Hematopoietic multipotent progenitor cell treated with erythropoietin and hydrocortisone succinate and interleukin-3 and kit ligand, for 6 days (in vitro differentiated cells): ENCODE measurements at regions not wholly inside any gene's neighbourhood (a gene's known extent, or its start where the extent isn't known, plus 50 kb on each side); places are given as distances from the start of the nearest gene placed in this dataset.
"Not testable (repeated sequence)": the region's sequence is repeated elsewhere in the genome, so short reads cannot be mapped to it uniquely, and the experiment has no call there.

Experiments used
- DNase-seq: peaks from one replicate; pipeline ENCODE4 v3.0.0-alpha.2; 2015

DNA sequence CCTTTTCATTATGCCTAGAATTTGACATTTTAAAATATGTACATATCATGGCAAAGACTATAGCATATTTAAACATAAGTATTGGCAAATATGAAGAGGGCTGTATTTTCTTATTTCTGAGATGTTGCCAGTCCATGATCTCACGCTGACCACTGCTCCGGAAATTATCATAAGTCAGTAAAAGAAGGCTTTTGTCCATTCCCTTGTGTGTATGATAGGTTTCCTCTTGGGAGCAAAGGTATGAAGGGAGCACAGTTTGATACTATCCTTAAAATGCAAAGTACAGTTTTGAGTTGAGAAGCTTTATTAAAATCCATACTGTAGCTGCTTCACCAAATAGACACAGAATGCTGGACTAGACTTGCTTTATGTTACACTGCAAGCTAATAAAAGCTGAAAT lies 52.6 kb upstream of the AGA start:
- no peak for DNase-seq

DNA sequence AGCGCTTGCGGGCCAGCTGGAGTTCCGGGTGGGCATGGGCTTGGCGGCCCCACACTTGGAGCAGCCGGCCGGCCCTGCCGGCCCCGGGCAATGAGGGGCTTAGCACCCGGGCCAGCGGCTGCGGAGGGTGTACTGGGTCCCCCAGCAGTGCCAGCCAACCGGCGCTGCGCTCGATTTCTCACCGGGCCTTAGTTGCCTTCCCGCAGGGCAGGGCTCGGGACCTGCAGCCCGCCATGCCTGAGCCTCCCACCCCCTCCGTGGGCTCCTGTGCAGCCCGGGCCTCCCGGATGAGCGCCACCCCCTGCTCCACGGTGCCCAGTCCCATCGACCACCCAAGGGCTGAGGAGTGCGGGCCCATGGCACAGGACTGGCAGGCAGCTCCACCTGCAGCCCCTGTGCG lies 53.4 kb upstream of the AGA start:
- DNase-seq: not testable (repeated sequence)

DNA sequence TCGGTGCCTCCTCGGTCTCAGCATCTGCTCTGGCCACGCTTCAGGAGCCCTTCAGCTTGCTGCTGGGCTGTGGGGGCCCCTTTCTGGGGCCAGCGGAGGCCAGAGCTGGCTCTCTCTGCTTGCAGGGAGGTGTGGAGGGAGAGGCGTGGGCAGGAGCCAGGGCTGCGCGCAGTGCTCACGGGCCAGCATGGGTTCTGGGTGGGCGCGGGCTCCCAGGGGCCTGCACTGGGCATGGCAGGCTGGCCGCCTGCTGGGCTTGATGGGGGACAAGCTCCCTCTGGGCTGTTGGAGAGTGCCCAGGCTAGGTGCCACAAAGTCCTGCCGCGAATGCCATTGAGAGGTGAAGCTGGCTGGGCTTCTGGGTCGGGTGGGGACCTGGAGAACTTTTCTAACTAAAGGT lies 57.3 kb upstream of the AGA start:
- DNase-seq: no peak

DNA sequence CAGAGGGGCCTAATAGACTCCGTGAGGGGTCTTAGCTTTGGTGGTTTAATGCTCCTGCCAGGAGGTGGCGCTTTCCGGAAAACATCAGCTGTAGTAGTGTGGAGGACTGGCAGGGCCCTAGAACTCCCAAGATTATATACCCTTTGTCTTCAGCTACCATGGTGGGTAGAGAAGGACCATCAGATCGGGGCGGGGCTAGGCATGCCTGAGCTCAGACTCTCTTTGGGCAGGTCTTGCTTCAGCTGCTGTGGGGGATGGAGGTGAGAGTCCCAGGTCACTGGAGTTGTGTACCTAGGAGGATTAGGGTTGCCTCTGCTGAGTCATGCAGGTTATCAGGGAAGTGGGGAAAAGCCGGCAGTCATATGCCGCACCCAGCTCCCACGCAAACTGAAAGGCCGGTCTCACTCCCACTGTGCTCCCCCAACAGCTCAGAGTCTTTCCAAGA lies 63.0 kb upstream of the AGA start:
- no peak for DNase-seq

DNA sequence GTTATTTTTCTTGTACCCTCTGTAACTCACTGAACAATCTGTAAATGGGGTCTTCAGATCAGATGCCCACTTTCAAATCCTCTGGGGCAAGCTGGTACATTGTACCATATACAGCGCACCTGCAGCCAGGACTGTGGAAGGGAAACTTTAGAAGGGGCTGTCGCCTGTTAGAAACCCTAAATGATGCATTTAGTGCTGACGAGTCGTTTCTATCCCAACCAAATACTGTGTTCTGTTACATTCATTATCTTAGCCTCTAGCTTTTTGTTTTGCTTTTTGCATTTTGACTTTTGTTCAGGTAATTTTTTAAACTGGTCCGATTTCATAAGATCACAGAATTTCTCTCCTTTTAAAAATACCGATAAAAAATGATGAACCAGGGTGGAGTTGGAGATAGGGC lies 66.4 kb upstream of the AGA start:
- DNase-seq: no peak

DNA sequence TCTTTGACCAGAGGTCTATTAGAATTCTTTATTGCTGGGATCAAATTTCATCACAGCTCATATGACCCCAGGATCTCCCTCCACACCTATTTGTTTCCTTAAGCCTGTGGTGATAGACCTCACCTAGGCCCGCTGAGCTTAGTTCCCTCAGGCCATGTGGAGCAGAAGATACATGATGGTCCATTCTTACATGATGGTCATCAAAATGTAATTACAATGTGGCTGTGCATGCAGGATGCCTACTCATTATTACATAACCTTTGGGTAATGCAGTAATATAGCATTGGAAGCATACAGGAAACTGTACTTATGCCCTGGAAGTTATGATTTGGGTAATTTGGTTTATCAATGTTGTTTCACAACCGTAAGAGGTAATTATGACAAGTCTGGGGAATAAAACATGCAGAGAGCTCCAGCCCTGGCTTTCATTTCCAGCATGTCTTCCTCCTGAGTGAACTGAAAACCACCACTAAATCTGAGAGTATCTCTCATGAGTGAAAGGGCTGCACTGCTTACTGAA lies 67.0 kb upstream of the AGA start:
- no peak for DNase-seq

DNA sequence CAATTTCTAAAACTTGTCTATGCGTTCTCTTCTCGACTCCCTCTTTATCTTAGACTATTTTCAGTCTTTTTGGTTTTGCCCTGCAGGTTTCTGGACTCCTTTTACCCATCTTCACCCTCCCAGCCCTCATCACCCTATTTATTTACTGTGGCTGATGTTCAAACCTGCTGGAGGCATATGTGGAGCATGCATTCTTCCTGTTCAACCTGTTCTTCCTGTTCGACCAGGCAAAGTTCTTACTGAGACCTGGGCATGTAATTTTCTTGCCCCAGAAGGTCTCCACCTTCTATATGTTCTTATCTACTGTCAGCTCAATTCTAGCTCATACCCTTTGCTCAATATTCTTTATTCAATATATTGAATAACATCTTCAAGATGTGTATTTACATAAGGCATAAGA lies 69.4 kb upstream of the AGA start:
- DNase-seq: no peak

DNA sequence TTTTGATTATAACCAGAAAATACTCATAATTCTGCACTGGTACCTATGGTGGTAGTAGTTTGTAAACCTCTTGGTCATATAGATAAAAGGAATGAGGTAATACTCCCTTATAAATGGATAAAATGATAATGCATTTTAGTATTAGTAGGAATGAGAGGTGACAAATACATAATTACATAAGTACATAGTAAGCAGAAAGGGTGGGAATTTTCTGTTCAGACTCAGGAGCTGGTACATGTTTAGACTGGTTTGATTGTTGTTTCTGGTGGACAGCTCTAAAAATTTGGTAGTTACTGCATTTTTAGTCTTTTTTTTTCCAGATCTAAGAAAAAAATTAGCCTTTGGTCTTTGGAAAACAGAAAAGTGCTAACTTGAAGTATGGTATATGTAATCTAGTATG lies 70.4 kb upstream of the AGA start:
- DNase-seq: no peak

DNA sequence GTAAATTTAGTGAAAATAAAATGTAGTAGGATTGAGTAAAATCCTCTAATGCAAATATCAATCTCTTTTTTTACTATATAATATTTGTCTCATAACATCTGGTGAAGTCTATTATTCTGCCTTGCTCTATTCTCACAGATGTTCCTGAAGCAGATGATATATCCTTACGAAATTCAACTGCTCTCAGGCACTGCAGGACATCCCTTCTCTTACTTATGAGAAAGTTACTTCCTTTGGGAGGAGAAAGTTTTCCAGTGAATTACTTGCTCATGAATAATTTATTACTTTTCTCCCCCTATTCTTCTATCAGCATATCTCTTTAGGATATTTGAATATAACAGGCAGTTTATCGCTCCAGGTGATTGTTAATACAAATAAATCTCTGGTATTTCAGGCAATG lies 75.6 kb upstream of the AGA start:
- DNase-seq: no peak

DNA sequence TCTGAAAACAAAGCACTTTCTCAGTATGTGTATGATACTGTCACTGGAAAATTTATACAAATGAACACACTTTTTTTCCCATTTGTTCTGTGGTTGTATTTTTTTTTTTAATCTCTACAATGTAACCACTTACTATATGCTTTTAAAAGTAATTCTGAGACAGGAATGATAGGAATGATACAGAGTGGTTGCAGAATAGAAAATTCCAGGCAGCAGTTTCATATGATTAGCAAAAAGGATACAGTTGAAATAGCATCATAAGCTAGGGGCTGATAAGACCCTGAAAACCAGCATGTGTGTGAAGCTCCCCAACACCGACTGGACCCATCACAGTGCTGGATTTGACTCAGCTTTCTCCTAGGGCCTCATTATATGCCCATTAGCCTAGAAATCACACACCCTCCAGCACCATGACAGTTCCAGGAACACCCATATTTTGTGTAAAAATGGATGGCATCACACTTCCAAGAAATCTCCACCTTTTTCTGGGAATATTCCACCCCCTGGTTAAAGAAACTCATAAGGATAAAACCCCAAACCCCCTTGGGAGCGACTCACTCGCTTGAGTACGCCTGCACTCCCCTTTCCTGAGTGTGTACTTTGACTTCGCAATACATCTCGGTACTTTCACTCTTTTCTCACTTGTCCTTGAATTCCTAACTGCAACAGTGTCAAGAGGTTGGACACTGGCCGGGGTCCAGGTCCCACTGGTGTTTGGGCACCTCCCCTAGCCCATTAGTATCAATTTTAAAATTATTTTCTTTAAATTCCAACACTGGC lies 77.4 kb upstream of the AGA start:
- no peak for DNase-seq

DNA sequence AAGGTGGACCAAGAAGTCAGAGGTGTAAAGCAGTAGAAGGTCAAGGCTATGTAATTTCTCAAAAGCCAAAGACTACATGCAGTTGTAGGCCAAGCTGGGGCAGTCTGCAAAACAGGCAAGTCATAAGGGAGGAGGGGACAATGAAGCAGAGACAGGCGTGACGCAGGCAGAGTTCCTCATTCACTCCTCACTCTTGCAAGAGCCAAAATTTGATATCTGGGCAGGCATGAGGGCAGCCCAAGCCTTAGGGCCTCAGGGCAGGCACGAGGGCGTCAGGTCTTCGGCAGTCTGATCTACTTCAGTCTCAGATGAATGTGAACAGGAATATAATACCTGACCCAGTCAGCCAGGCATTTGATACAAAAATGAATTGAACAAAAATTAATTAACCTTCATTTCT lies 86.4 kb upstream of the AGA start:
- DNase-seq: no peak

DNA sequence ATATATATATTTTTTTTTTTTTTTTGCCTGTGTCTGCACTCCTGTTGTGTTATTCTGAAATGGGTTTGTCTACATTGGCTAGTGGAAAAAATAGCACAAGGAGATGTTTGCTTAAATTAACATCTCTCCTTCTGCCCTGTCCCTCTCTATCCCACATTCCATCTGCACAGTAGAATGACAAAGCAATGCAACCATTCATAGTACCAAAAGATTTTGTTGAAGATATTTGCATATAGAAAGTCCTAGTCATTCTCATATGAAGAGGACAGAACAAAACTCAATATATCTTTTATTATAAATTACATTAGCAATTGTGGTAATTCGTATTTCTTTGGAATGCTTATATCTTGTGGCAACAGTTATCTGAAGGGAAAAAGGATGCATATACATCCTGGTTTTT lies 88.3 kb upstream of the AGA start:
- DNase-seq: no peak

DNA sequence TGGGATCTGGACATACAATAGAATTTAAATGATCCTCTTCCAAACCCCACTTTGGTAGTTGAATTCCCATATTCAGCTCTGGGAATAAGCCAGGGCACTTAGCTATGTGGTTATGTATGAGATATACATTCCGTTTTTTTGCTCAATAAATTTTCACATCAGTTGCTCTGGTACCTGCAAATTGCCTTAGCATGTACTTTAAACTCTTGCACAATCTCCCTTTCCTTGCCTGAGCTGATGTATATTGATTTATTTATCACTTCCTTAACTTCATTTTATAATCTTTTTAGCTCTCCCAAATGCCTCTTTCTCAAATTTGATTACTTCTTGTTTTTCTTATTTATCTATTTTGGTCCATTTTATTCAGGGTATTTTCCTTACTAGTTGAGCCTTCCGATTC lies 90.1 kb upstream of the AGA start:
- no peak for DNase-seq

DNA sequence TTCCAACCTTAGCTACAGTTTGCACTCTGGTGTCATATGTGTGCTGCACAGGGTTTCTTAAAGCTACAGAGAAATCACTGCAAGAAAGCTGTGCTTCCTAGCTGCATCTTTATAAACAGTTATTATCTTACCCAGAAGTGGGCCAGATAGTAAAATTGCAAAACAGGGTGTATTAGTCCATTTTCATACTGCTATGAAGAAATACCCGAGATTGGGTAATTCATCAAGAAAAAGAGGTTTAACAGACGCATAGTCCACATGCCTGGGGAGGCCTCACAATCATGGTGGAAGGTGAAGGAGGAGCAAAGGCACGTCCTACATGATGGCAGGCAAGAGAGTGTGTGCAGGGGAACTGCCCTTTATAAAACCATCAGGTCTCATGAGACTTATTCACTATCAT lies 92.6 kb upstream of the AGA start:
- peak; percentile 9 for DNase-seq

DNA sequence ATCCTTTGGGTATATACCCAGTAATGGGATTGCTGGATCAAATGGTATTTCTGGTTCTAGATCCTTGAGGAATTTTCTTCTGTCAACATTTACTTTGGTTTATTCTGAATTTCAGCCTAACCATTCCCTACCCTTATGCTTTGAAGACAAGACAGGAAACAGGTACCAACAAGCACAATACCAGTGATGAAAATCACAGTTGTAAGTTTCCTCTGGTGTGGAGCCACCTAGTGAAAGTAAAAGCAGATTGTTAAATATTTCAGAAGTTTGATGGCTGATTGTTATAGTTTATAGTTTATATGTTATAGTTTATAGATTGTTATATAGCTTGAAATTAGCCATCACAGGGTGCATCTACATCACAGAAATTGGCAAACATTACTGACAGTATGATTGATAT lies 104.5 kb upstream of the AGA start:
- DNase-seq: no peak

DNA sequence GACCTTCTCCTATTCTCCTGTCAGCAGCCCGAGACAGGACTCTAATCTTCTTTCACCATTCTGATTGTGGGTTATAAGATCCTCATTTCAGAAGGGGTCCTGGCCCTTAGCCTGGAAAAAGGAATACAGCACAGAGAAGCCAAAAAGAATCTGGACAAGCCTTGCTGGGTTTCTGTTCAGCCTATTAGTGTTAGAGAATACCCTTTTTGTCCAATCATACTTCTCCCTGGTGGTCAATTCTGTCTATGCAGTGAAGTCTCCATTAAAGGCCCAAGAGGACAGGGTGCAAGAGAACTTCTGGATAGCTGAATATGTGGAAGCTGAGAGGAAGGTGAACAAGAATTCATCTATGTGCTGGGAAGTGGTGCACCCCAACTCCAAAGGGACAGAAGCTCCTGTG lies 105.7 kb upstream of the AGA start:
- no peak for DNase-seq

DNA sequence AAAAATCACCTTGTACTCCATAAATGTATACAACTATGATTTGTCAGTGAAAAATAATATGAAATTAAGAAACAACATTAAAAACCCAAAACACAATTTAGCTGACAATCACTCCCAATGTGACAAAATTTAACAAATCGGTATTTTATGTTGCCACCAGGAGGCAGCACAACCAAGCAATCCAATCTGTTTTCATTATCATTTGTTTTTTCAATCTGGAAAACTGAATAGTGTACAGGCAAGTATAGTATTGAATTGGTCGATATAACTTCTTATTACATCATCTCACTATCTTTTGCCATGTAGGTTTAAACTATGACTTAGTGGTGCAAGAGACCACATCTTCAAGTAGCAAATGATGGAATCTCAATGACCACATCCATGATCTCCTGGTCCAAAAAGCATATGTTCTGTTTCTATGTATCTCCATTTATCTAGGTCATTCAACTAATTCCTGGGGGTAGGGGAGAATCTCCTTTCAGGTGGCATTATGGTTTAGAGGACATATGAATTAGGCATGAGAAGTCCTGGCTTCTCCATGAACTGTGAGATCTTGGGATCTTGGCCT lies 112.9 kb upstream of the AGA start:
- peak; percentile 55 for DNase-seq

DNA sequence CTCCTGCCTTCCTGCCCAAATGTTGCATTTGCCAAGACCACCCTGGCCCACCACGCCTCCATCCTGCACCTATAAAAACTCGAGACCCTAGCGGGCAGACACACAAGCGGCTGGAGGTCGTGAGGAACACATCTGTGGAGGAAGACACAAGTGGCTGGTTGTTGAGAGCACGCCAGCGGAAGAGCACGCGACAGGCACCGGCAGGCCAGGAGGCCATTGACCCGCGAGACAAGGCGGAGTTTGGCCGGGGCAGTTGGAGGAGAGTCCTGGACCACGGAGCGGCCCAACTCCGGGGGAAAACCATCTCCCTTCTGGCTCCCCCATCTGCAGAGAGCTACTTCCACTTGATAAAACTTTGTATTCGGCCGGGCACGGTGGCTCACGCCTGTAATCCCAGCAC lies 115.2 kb upstream of the AGA start:
- no peak for DNase-seq

DNA sequence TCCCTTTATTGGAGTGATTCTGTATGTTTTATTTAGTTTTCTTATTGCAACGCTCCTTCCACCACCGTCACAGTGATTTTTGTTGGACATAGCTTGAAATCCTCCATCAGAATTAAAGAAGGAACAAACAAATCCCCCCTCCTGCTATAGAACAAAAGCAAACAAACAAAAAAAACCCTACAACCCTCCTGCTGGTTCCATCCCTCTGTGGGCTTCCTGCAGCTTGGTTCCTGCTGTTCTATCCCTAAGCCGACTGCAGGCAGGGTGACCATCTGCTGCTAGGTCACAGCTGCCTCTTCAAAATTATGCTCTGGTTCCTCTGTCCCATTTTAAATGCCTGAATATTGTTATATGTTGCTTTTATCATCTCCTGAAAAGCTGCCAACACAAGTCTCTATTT lies 116.8 kb upstream of the AGA start:
- DNase-seq: no peak

DNA sequence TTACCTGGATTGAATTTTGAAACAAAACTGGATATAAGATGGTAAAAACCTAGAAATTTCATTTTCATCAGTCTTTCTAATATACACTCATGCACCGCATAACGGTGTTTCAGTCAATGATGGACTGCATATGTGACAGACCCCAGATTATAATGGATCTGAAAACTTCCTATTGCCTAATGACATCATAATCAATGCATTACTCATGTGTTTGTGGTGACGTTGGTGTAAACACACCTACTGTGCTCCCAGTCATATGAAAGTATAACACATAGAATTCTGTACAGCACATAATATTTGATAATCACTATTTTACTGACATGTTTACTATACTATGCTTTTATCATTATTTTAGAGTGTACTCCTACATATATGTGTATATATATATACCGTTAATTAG lies 119.9 kb upstream of the AGA start:
- DNase-seq: no peak

DNA sequence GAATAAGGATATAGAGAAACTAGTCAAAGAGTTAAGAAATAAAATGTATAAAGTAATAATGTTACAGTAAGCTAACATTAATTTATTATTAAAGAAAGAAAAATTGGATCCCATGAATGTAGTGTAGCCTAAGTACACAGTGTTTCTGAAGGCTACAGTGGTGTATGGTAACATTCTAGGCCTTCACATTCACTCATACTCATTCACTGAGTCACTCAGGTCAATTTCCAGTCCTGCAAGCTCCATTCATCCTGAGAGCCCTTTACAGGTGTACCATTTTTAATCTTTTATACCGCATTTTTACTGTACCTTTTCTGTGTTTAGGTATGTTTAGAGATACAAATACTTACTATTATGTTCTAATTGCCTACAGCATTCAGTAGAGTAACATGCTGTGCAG lies 120.6 kb upstream of the AGA start:
- DNase-seq: no peak

DNA sequence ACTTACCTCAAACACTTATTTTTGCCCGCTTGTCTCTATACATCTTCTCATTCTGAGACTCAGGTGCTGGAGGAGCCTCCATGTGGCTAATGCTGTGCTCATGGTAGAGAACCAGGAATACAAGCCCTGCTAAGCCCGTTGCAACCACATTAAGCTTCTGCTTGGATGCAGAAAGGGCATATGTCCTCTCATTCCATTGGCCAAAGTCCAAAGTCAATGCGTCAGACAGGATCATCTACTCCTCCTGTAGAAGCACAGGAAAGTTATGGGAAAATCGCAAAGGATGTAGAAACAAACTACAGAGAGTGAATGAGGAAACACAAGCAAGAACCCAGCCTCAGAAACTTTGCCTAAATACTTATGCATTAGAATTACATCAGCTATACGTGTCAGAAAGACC lies 124.5 kb upstream of the AGA start:
- no peak for DNase-seq

DNA sequence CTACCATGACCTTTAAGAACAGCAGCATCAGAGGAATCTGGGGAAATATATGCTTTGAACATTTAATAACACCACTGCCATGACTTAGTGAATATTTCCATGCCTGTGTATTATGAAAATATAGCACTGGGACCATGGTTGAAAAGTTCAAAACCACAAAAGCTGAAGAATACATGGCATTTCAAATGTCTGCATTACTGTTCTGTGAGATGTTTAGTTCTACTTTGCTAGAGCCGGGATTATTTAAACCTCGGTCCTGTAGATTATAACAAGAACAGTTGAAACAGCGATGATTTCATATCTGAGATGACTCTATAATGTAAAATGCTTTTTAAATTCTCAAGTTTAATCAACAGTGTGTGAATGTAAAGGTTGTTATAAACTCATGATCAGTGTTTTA lies 126.7 kb upstream of the AGA start:
- DNase-seq: no peak

DNA sequence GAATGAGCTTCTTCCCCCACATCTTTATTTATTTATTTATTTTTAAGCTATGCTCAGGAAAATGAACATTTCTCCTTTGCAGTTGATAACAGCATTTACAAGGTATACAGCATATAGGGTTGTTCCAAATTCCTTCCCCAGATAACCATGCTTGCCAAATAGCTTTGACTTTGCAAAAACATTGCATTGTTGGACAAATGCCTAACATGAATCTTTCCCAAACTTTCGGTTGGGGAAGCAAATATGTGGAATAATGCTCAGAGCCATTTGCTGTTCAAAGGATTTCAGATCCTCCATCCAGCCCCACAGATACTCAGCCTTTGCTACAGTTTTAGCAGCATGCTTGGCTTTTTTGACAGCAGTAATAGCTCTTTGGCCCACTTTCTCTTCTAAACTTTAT lies 127.2 kb upstream of the AGA start:
- no peak for DNase-seq

DNA sequence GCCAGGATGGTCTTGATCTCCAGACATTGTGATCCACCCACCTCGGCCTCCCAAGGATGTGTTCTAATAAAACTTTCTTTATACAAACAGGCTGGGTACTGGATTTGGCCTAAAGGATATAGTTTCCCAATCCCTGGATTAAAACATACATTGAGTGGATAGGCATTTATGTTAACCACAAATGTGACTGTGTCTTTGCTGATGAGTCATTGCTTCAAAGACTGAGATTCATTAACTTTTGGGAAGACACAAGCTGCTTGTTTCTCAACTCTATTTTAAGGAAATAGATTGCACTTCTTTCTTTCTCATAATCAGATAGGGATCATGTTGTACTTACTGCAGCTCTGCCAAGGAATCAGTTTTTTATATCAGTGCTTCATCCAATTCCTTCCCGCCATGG lies 131.3 kb upstream of the AGA start:
- no peak for DNase-seq
